Breast epithelium (tissue), 4 donors: ENCODE measurements at regions not wholly inside any gene's neighbourhood (a gene's known extent, or its start where the extent isn't known, plus 50 kb on each side); places are given as distances from the start of the nearest gene placed in this dataset.

ENCODE experiments used
- DNase-seq, 2 donors: peaks; one replicate each; pipeline ENCODE4 v3.0.0-alpha.2; 2019; ENCODE audit warnings: low spot score in 2 of 2
- H3K27ac ChIP-seq, 2 donors: fragments of 200-600 bp; sonication (generic) in 1 of 2; one replicate each; pipeline ENCODE4 v1.5.1; 2016 to 2019; ENCODE audit warnings: mild to moderate bottlenecking in 1 of 2
- H3K27me3 ChIP-seq, 2 donors: fragments of 200-600 bp; sonication (generic) in 1 of 2; one replicate each; pipeline versions ENCODE4 v1.5.1 to v1.6.0; 2017 to 2019; ENCODE audit warnings: control low read depth in 1 of 2, mild to moderate bottlenecking in 1 of 2
- H3K36me3 ChIP-seq: fragments of 200-600 bp; one replicate; pipeline ENCODE4 v1.5.1; 2019
- H3K4me1 ChIP-seq, 2 donors: fragments of 200-600 bp; sonication (generic); one replicate each; pipeline ENCODE4 v1.5.1; 2016 to 2019; ENCODE audit warnings: control low read depth in 1 of 2
- H3K4me3 ChIP-seq, 3 donors: fragments of 200-600 bp; sonication (generic); 1 replicate in 2 of 3; 2 replicates in 1 of 3; pipeline ENCODE4 v1.5.1; 2016 to 2019; ENCODE audit warnings: mild to moderate bottlenecking in 3 of 3, moderate library complexity in 2 of 3
- H3K9me3 ChIP-seq, 2 donors: fragments of 200-600 bp; sonication (generic) in 1 of 2; one replicate each; pipeline ENCODE4 v1.5.1; 2016 to 2019; ENCODE audit warnings: control low read depth in 1 of 2
- CTCF ChIP-seq, 3 donors: fragments of 450-650 bp; IDR thresholded peaks; one replicate each; pipeline ENCODE4 v1.5.1; 2016 to 2017; ENCODE audit warnings: antibody characterized with exemption in 3 of 3, mild to moderate bottlenecking in 3 of 3, moderate library complexity in 3 of 3
- POLR2A ChIP-seq: fragments of 450-650 bp; IDR thresholded peaks from one replicate; pipeline ENCODE4 v1.6.1; 2016; ENCODE audit warnings: antibody characterized with exemption, mild to moderate bottlenecking, moderate library complexity
- POLR2AphosphoS5 ChIP-seq, 3 donors: sonication (generic); formaldehyde crosslinking; IDR thresholded peaks; one replicate each; pipeline ENCODE4 v1.6.1; 2017; ENCODE audit warnings: antibody characterized with exemption in 3 of 3
- intact Hi-C: fragments of 100-400 bp; cut with DNase I; formaldehyde crosslinking; loops from one replicate; pipeline ENCODE4 v1.15.1; 2023; ENCODE audit warnings: low total_unique reads

GRCh38 chr22:48369789-48370507, 1457.7 kb downstream of the BRD1 start:
- peaks cover 0 to 10% of the 10 kb centered on the region in 2 donors for H3K27me3 ChIP-seq
- TF ChIP-seq POLR2A (no peak), CTCF (IDR thresholded peaks at IDR 0.05) (no peak), POLR2AphosphoS5 (IDR thresholded peaks at IDR 0.05) (no peak)
- H3K4me1 ChIP-seq, result no peaks in the 10 kb centered on the region
- H3K9me3 ChIP-seq, result no peaks in the 10 kb centered on the region
- H3K27ac ChIP-seq, result no peak overlapping the region
- intact Hi-C loops, result no loop called here
- DNase-seq, result no peak
- H3K36me3 ChIP-seq, result no peaks in the 10 kb centered on the region
- no peak overlapping the region for H3K4me3 ChIP-seq

DNA sequence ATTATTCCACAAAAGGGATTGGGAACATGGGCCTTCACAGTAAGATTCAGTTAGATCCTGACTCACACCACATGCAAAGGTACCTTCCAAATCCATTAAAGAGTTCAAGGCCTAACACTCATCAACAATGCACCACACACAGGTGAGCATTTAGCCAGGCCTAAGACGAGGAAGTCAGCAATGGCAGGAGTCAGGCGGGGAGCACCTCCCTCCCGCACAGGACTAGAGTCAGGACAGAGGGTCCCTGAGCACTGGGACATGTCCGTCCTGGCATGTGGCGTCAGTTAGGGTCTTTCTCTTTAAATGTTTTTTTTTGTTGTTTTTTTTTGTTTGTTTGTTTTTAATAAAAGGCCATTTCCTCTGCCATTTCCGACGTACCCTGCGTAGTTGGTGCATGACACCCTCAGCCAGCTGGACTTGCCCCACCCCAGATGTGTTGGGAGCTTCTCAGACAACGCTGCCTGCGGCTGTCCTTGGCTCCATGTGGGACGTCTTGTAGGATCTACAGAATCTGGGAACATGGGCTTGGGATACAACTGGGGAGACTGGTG, 1458.6 kb downstream of the BRD1 start:
- intact Hi-C loops, result no loop called here
- TF ChIP-seq POLR2A, result no peak
- TF ChIP-seq CTCF (IDR thresholded peaks at IDR 0.05), result no peak
- no peak for TF ChIP-seq POLR2AphosphoS5 (IDR thresholded peaks at IDR 0.05)
- no peaks in the 10 kb centered on the region for H3K36me3 ChIP-seq
- H3K4me1 ChIP-seq, result no peaks in the 10 kb centered on the region
- no peak for DNase-seq
- H3K9me3 ChIP-seq, result no peaks in the 10 kb centered on the region
- H3K4me3 ChIP-seq, result no peak overlapping the region
- H3K27ac ChIP-seq, result no peak overlapping the region
- H3K27me3 ChIP-seq, result peaks cover 0 to 10% of the 10 kb centered on the region in 2 donors

GRCh38 chr22:48367731-48368130, 1459.9 kb downstream of the BRD1 start:
- H3K27ac ChIP-seq, result no peak overlapping the region
- intact Hi-C loops, result no loop called here
- no peaks in the 10 kb centered on the region for H3K36me3 ChIP-seq
- no peaks in the 10 kb centered on the region for H3K4me1 ChIP-seq
- DNase-seq, result no peak
- TF ChIP-seq POLR2A, result no peak
- no peak for TF ChIP-seq POLR2AphosphoS5 (IDR thresholded peaks at IDR 0.05)
- TF ChIP-seq CTCF (IDR thresholded peaks at IDR 0.05), result no peak
- H3K9me3 ChIP-seq, result no peaks in the 10 kb centered on the region
- H3K4me3 ChIP-seq, result no peak overlapping the region
- peaks cover 0 to 10% of the 10 kb centered on the region in 2 donors for H3K27me3 ChIP-seq

DNA sequence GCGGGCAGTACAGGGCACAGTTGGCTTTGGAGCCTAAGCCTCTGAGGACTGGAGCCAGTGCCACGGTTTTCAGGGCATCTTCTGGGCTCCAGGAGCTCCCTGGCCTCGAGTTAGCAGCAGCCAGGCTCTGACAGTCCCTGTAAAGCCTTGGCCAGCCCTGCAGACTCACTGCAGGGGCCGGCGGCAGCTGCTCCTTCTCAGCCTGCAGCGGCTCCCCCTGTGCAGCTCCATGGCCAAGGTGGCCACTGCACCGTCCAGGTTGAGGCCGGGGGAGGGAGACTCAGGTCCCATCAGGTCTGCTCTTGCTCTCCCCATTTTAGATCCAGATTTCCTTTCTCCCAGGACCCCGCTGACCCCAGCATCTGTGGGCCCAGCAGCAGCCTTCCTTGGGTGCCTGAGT, 1461.1 kb downstream of the BRD1 start:
- intact Hi-C loops, result no loop called here

More for the DNA sequence above, 1461.1 kb downstream of the BRD1 start:
- H3K27ac ChIP-seq, result no peak overlapping the region
- no peaks in the 10 kb centered on the region for H3K9me3 ChIP-seq
- no peaks in the 10 kb centered on the region for H3K36me3 ChIP-seq
- no peaks in the 10 kb centered on the region for H3K4me1 ChIP-seq
- TF ChIP-seq CTCF (IDR thresholded peaks at IDR 0.05) (no peak), POLR2A (no peak), POLR2AphosphoS5 (IDR thresholded peaks at IDR 0.05) (no peak)
- no peak overlapping the region for H3K4me3 ChIP-seq
- no peak for DNase-seq
- H3K27me3 ChIP-seq, result peaks cover 0 to 5% of the 10 kb centered on the region in 2 donors
